GM21723 (cell line): ENCODE measurements at regions not wholly inside any gene's neighbourhood (a gene's known extent, or its start where the extent isn't known, plus 50 kb on each side); places are given as distances from the start of the nearest gene placed in this dataset.
A peak's percentile ranks its signal among the peaks of the same experiment; 100 is the strongest.

Experiments used
- ATAC-seq: cut with Tn5 transposase; IDR thresholded peaks from one replicate; pipeline ENCODE4 v1.9.1; 2021; ENCODE audit warnings: mild to moderate bottlenecking, moderate library complexity; ENCODE audit not compliant: unreplicated experiment

DNA sequence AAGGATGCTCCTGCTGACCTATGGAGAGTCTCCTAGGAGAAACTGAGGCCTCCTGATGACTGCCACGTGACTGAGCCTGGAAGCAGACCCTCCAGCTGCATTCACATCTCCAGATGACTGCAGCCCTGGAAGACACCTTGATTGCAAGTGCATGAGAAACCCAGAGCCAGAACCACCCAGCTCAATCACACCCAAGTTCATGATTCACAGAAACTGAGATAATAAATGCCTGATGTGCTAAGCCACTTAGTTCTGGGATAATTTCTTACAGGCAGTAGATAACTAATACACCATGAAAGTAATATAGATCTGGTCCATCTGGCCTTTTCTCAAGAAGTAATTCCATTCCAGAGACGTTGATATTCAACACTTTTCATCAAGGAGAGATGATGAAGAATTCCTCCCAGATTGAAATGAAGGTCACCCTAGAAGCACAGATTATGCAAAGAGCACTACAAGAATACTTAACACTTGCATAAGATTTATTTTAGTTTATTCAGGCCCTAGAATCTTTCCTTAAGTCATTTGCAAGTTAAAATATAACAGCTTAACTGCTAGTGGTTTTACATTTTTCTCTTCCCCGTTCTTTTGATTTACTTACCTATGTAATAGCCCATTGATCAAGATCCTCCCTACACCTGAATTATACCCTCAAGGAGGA lies 208.2 kb upstream of the INHBA start:
- no peak for ATAC-seq

DNA sequence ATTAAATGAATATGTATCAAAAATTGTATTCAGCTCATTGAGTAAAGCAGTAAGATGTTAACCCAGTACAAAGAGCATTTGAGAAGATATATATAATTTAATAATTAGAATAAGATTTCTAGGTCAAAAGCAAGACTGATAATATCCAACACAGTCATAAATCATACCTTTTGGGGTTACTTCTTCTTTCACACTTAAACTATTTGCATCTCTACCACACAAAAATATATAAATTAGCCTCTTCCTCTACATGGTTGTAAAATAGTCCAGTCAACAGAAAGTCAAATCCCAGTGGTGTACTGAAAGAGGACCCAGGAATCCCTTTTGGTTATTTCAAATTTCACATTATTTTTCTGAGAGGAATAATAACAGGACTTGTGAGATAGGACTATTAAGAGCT lies 204.6 kb upstream of the INHBA start:
- ATAC-seq: no peak

DNA sequence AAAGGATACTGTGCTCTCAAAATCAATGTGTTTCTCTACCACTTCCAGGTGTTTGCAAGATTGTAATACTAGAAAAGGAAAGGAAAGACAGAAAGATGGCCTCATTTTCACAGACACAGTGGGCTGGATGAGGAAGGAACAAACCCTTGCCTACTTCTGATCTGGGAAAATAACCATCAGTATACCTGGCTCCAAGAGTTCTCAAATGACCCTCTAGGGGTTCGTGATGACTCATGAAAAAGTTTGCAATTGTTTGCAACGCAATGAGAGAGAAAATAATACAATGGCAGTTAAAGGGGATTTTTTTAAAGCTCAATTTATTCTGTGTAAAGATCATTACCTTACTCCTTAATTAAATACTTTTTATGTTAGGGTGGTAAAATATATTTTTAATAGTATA lies 197.6 kb upstream of the INHBA start:
- ATAC-seq: no peak

DNA sequence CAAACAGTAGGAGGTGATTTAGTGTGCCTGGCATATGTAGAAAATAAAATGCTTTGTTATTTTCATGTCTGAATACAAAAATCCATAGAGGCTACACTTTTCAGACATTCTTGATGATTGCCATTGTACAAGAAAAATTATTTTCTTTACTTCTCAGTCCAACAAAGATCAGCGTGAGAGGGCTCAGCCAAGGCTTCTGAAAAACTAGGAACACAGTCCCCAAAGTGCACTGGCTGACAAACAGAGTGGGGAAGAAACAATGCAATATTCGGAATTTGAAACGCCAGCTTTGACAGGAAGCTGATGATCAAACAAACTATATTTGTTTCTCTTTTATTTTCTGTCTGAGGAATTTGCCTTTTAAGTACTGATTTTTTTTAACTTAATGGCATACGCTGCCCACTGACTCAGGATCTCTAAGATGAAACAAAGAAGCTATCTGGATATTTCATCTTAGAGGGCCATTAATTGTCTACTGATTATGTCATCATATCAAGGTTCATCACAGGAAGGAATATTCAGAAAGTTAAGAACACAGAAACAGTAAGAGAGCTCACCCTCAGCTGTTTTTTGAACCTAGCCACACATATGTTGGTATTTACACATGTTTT lies 197.0 kb upstream of the INHBA start:
- ATAC-seq: no peak

DNA sequence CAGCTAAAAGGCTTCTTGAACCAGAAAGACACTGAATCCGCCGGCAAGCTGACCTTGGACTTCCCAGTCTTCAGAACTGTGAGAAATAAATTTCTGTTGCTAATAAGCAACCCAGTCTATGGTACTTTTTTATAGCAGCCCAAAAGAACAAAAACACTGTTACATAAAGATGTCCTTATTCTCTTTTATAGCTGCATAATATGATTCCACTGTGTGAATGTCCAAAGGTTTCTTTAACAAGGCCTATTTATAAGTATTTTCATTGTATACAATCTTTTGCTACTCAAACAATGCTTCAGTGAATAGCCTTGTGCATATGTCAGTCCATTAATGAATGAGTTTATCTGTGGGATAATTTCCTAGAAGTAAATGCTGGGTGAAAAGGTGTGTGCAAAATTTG lies 190.8 kb upstream of the INHBA start:
- ATAC-seq: no peak

DNA sequence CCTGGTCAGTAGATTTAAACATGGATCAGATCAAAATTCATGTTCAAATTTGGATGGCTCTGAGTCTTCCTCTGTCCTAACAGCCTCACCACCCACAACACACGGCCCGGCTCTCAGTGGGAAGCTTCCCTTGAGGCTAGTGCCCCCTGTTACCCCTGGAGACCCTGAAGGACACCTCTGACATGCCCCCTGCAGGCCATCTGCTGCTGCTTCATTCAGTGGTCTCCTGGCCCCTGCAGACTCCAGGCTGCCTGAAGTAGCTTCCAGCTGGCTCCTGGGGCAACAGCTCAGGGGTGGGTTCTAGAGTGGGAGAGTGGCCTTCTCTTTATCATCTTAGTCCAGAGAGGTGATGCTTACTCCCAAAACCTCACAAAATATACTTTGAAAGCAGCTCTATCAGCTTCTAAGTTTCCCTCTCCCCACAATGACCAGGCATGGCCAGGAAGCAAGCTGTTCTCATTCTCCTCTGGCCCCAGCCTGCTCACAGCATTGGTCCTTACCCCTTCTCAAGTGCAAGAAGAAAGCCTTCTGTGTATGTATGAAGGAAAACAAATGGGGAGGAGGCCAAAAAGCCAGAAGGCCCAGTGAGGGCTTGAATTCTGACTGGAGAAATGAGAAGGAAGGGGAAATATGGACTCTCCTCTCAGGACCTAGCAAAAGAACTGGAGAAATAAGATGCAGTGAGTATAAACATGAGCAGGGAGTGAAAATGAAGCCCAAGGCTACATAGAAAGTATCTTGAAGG lies 189.6 kb upstream of the INHBA start:
- ATAC-seq: no peak

DNA sequence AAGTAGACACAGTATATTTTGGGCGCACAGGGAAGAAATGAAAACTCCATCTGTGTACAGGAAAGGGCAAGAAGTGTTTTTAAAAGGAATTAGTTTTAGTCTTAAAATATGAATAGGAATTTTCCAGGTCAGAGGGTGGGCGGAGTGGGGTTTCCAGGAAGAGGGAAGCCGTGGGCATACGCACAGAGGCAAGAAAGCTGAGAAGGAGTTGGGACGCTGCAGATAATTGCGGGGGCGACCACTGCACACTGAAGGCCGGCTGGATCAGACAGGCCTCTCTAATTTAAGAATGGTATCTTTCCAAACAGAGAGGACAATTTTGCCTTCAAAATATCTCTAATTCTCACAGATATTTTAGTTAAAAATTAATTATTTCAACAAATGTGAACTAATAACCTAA lies 189.1 kb upstream of the INHBA start:
- no peak for ATAC-seq

DNA sequence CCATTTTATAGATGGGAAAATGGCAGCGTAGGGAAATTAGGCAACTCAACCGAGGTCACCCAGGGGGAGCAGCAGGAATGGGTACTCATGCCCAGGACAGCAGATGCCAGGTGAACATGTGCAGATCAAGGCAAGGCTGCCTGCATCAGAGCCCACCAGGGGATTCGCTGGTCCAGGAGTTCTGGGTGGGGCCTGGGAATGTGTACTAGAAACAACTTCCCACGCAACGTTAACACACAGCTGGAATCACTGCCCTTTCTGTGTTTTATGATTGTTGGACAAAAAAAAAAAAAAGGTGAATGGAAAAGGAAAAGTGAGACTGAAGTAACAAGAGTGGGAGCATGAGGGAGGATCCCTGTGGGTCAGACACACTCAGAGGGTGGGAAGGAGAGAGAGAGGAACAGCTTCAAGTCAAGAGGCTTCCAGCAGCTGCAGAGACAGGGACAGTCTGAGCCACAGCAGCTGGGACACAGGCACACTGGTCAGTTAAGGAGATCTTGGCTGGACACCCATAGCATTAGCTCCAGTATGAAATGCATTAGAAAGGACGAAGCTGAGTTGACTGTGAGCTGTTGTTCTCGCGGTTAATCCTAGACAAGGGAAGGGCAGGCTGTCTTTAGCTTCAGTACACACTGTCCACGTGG lies 187.9 kb upstream of the INHBA start:
- ATAC-seq: no peak

DNA sequence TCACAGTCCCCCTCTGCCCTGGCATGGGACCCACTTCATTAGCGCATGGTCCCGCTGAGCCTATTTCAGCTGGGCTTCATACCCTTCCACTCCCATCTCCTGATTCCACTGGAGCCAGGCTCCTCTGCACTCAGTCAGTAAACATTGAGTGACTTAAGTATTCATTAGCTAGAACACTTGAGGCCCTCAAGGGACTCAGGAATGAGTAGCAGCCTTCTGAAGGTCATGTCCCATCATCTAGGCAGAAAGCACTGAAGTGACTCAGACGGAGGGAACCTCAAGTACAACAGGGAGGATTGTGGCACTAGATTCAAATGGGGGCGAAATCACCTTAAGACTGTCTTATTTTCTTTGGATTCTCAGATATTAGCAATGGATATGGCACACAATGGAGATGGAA lies 186.6 kb upstream of the INHBA start:
- peak; percentile 6 for ATAC-seq

DNA sequence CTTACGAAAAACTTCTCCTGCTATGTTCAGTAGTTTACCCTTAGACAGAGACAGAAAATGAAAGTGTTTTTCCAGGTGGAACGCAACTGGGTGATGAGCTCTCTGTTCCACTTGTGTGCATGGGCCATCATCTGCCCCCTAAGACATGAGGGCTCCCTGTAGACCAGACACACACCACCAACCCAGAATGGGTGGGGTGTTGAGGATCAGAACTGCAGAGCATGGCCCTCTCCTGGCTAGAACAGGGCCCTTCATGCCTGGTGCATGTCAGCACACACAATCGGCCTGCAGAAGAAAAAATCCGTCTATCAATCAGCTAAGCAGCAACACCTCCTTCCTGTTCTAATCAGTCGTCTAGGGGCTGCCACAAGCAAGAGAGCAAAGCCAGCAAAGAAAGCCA lies 186.2 kb upstream of the INHBA start:
- peak; percentile 45 for ATAC-seq

DNA sequence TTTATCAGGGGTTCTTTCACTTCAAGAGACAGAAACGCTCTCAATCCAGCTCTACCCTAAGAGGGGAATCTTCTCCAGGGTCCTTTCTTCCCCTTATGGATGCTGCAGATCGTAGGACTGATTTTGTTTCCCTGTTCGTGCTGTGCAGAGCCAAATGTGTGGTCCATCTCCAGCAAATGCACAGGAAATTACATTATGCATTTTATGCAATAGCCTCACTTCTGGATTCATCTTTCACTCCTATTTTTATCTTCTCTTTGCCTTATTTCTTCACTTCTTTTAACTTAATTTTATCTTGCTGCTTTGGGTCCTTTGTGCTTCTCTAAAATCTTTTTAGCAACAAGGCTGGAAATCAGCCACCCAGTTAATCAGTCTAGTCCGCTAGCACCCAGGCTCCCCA lies 184.5 kb upstream of the INHBA start:
- no peak for ATAC-seq

DNA sequence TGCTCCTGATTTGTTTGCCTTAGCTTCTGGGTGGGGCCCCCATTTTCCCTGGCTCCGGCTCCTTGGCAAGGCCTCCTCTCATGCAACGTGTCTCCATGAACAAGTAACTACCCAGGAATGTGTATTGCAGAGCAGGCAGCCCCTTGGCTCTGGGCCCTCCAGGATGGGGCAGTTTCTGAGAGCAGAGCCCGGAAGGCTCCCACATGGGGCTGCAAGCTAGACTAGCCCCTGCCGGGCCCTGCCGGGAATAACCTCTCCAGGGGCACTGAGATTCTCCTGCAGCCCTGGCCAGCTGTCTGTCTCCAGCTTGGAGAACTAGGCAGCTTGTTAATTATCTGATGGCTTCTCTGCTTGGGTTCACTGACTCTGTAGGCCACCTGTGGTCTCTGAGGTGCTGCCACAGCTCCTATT lies 184.0 kb upstream of the INHBA start:
- no peak for ATAC-seq

DNA sequence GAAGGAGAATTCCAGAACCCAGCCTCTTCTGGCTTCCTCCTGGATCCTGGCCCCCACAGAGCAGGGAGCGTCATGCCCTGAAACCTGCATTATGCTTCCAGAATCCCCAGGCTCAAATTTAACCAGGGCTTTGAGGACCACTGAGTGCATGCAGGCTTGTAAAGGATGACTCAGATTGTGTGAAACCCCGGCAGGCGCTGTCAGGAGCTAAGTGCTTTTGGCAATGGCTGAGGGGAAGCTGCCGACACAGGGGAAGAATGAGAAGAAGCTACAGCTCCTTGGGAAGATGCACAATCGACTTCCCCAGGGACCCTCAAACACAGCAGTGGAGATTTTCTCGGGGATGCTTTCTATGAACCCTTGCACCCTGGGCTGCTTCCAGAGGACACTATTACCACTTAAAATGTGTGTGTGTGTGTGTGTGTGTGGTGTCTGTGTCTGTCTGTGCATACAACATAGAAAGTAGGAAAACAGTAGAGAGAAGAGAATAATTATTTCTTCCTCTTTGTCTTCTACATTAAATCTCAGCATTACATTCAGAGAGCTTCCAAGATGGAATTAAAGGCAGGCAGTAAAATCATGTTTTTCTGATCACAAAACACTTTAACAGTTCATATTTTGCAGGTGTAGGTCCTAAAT lies 183.5 kb upstream of the INHBA start:
- no peak for ATAC-seq

DNA sequence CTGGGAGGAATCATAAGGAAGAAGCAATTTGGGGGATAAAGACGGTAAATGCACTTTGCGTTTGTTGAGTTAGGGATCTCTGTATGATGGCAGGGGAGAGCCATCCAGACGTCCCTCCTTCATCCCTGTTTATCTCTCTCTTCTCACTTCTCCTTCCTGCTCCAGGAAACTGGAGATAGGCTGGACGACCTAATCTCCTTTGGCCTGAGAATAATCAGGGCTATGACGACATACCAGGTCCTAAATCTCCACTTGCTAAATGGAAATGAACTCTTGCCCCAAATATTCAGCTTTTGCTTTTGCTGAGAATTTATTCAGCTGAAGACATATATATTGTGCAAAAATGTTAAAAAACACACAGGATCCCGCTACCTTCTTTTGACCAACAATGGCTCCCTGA lies 182.9 kb upstream of the INHBA start:
- no peak for ATAC-seq

DNA sequence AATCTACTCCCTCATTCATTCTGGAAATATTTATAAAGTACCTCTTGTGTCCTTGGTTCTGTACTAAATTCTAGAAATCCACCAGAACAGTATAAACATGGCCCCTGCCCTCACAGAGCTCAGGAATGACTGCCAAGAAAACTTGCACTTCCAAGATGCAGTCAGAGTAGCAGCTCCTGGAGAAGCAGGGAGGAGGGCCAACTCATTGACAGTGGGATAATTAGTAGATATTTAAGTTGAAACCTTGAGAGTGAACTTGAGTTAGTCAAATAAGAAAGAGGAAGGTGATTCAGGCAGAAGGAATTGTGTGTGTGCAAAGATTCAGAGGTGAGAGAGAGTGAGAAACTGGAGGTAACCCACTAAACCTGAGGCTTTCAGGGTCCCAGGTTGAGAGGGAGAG lies 182.2 kb upstream of the INHBA start:
- no peak for ATAC-seq

DNA sequence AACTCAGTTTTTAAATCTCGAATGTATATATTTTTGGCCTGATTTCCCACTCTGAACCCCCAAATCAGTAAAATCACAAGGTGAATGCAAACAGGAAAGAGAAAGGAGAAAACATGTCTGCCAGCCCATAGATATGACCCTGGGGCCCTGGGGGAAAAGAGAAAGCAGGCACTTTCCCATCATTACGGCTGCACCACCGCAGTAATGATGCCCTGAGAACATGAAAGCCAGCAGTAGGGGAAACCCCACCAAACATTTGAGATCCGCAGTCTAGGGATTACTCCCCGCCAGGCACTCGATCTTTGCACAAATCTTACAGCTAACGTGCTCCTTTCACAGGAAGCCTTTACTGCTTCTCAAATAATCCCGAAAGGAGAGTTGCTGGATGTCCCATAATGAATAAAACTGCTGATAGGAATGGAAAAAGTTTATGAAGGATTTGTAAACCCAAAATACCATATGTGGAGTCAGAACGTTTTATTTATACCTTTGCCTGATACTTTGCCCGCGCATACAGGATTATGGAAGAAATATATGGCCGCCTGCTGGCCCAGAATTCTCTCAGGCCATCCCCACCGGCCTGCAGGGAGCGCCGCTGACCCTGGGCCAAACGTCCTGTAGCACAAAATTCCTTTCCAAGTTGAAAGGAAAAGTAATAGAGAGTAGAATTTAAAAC lies 180.0 kb upstream of the INHBA start:
- ATAC-seq: peak; percentile 30

DNA sequence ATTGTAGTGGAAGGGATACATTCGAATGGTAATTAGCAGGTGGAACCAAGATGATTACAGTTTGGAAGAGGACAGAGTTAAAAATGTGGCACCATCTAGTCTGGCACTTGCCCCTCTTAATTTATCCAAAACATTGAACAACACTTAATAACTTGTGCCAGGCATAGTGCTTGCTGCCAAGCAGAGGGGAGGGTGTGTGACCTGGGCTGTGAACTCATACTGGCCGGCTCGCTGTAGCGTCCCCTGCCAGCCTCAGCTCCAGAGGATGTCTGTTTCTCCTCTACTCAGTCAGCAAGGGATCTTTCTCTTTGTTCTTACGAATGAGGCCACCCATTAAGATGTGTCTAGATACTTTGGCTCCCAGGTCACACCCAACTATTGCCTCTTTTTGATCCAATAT lies 179.4 kb upstream of the INHBA start:
- peak; percentile 5 for ATAC-seq

DNA sequence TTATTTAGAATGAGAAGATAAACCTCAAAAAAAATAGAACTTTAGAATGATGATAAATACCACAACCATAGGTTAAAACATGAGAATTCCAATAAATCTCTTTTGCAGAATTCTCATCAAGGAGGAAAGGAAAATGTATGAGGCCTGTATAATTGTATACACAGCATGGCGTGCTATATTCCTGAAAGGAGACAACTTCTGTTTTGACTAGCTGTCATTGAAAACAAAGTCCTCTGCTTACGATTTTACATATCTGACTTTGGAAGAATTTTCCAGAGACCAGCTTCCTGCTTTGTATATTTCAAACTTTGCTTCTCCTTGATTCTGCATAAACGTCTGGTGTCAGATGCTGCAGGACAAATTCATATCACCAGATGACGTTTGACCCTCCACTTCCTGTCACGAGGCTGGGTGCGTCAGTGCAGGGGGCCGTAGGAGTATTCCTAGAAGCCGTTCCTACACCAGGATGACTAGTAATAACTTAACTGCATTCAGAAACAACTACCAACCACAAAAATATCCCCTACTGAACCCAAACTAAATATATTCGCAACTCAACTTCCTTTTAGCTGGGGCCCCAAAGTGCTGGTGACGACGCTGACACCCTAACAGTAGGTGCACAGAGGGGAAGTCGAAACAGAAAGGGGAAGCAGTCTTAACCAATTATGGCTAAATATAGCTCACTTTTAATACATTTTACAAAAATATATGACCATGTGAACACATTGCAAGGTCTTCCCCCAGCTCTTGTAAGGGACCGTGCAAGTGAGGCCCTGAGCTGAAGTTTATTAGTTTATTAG lies 178.6 kb upstream of the INHBA start:
- peak; percentile 97 for ATAC-seq

DNA sequence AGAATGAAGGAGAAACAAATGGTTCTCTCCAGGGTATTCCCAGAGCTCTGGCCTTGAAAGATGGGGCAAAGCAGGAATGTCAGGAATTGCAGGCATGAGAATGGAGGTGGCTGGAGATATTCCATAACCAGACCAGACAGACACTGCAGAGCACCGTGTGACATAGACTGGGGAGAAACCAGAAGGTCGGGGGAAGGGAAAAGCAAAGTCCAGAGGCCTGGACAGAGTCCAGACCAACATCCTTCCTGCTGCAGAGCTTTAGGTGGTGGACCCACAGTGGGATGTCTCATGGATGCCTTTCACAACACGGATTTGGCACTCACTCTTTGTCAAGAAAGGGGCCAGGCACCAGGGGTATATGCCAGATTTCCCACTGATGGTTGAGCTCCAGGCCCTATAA lies 177.2 kb upstream of the INHBA start:
- no peak for ATAC-seq

DNA sequence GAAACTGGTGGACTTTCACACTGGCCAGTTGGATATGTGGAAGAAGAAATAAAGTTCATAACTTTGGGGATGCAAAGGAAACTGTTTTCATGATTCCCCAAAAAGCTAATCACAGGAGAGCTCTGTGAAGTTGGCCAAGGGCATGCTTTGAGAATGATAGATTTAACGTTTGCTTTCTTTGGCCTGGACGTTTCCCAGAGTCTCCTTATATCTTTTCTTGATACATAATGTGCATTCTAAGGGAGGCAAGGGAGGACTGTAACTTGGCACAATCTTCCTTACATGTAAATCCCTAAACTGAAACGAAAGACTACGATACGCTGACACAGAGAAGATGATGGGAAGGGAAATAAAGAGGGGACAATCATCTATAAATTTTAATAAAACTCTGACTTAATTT lies 176.5 kb upstream of the INHBA start:
- no peak for ATAC-seq
